PFSK-1 (cell line): ENCODE measurements at regions not wholly inside any gene's neighbourhood (a gene's known extent, or its start where the extent isn't known, plus 50 kb on each side); places are given as distances from the start of the nearest gene placed in this dataset.

Source experiments
- FOXP2 ChIP-seq: optimal IDR thresholded peaks from 2 replicates; pipeline ENCODE3; 2011; ENCODE audit warnings: borderline replicate concordance, control low read depth, inconsistent platforms; ENCODE audit not compliant: insufficient read depth; ENCODE audit errors: extremely low read length, extremely low read depth
- POLR2AphosphoS5 ChIP-seq: IDR thresholded peaks from 2 replicates; pipeline ENCODE4 v1.6.1; 2012; ENCODE audit warnings: low read depth, mild to moderate bottlenecking, control low read depth, low read length, moderate library complexity
- SIN3A ChIP-seq: IDR thresholded peaks from 2 replicates; pipeline ENCODE4 v1.6.1; 2012; ENCODE audit warnings: mild to moderate bottlenecking, low read length, moderate library complexity, borderline replicate concordance; ENCODE audit not compliant: insufficient read depth
- TAF1 ChIP-seq: IDR thresholded peaks from 2 replicates; pipeline ENCODE4 v1.6.1; 2012; ENCODE audit warnings: low read length, control low read depth, borderline replicate concordance; ENCODE audit not compliant: insufficient read depth
- TF ChIP-seq, protein P1 (sequence below), 2 experiments: IDR thresholded peaks; 2 replicates each; pipeline versions ENCODE4 v1.6.1 to v1.8.0; 2011 to 2012; ENCODE audit warnings: low read depth in 2 of 2, low read length in 2 of 2, control low read depth in 1 of 2, inconsistent platforms in 1 of 2, mild to moderate bottlenecking in 1 of 2, moderate library complexity in 1 of 2; ENCODE audit not compliant: insufficient read depth in 1 of 2

DNA sequence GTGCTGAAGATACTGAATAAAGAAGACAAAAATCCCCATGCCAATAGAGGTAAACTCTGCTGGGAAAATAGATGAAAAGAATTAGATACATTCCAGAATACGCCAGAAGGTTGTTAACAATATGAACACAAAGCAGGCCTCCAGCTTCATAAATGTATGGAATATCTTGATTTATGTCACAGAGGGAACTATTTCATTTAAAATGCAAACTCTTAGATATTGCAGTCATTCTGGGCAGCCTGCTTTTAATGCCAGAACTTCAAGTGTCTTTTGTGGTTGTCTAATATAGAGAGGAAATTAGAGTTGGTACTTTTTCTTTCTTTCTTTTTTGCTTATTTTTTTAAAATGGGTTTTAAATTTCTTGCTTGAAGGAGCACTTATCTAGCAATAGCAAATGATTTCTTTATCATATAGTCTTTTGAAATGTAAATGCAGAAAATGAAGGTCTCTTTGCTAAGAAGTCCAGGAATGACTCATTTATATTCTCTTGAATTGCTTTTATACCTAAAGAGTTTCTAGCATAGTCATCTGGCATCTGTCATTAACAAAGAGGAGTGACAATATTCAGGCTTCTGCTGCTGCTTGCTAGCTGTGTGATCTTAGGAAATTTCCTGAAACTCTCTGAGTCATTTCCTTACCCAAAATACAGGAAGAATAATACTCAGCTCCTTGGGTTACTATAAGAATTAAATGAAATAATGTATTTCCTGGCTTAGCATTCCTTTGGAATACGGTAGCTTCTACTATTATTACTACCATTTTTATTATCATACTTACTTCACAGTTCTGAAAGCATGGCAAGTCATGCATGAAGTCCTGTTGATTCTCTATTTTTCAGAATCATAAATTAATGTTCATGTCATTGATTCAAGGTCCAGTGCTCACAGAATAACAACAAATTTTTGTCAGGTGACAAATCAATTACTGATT is 527.6 kb downstream of the DIPK2A start:
- no peak for TF ChIP-seq TAF1
- no peak for TF ChIP-seq SIN3A
- no peak for TF ChIP-seq POLR2AphosphoS5
- TF ChIP-seq FOXP2, result no peak
- TF ChIP-seq, protein P1, sequence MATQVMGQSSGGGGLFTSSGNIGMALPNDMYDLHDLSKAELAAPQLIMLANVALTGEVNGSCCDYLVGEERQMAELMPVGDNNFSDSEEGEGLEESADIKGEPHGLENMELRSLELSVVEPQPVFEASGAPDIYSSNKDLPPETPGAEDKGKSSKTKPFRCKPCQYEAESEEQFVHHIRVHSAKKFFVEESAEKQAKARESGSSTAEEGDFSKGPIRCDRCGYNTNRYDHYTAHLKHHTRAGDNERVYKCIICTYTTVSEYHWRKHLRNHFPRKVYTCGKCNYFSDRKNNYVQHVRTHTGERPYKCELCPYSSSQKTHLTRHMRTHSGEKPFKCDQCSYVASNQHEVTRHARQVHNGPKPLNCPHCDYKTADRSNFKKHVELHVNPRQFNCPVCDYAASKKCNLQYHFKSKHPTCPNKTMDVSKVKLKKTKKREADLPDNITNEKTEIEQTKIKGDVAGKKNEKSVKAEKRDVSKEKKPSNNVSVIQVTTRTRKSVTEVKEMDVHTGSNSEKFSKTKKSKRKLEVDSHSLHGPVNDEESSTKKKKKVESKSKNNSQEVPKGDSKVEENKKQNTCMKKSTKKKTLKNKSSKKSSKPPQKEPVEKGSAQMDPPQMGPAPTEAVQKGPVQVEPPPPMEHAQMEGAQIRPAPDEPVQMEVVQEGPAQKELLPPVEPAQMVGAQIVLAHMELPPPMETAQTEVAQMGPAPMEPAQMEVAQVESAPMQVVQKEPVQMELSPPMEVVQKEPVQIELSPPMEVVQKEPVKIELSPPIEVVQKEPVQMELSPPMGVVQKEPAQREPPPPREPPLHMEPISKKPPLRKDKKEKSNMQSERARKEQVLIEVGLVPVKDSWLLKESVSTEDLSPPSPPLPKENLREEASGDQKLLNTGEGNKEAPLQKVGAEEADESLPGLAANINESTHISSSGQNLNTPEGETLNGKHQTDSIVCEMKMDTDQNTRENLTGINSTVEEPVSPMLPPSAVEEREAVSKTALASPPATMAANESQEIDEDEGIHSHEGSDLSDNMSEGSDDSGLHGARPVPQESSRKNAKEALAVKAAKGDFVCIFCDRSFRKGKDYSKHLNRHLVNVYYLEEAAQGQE (IDR thresholded peaks at IDR 0.05; ENCODE audit: insufficient read depth in 1 of 2, low read depth in 2 of 2, low read length in 2 of 2), result no peak
